AG09309 (cell line): ENCODE measurements at regions not wholly inside any gene's neighbourhood (a gene's known extent, or its start where the extent isn't known, plus 50 kb on each side); places are given as distances from the start of the nearest gene placed in this dataset.

Experiments used
- DNase-seq: peaks from one replicate; pipeline ENCODE4 v3.0.0-alpha.2; 2010; ENCODE audit warnings: low read depth
- H3K4me3 ChIP-seq: 2 replicates; pipeline ENCODE4 v1.5.1; 2011; ENCODE audit warnings: mild to moderate bottlenecking, low read depth, low read length, moderate library complexity; ENCODE audit not compliant: control insufficient read depth
- TF ChIP-seq, protein P1 (sequence below): IDR thresholded peaks from 2 replicates; pipeline ENCODE4 v1.5.1; 2011; ENCODE audit warnings: mild to moderate bottlenecking, low read depth, low read length, inconsistent platforms; ENCODE audit not compliant: insufficient read depth, control insufficient read depth; ENCODE audit errors: missing control alignments

DNA sequence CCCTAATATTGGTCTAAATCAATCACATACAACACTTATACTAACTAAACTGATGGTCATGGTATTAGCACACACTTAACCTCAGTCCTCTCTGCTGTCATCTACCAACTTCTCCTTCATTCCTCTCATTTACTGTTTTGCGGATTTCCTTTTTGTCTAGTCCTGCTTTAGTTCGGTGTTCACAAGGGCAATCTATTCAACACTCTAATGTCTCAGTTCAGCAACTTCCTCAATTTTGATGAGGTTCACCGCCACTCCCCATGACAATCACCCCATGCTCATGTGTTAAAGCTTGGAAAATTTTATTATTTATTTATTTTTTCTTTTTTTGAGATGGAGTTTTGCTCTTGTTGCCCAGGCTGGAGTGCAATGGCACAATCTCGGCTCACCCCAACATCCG is 301.1 kb downstream of the PTPRC start:
- no peak overlapping the region for H3K4me3 ChIP-seq
- no peak for DNase-seq
- TF ChIP-seq, protein P1, sequence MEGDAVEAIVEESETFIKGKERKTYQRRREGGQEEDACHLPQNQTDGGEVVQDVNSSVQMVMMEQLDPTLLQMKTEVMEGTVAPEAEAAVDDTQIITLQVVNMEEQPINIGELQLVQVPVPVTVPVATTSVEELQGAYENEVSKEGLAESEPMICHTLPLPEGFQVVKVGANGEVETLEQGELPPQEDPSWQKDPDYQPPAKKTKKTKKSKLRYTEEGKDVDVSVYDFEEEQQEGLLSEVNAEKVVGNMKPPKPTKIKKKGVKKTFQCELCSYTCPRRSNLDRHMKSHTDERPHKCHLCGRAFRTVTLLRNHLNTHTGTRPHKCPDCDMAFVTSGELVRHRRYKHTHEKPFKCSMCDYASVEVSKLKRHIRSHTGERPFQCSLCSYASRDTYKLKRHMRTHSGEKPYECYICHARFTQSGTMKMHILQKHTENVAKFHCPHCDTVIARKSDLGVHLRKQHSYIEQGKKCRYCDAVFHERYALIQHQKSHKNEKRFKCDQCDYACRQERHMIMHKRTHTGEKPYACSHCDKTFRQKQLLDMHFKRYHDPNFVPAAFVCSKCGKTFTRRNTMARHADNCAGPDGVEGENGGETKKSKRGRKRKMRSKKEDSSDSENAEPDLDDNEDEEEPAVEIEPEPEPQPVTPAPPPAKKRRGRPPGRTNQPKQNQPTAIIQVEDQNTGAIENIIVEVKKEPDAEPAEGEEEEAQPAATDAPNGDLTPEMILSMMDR: no peak

DNA sequence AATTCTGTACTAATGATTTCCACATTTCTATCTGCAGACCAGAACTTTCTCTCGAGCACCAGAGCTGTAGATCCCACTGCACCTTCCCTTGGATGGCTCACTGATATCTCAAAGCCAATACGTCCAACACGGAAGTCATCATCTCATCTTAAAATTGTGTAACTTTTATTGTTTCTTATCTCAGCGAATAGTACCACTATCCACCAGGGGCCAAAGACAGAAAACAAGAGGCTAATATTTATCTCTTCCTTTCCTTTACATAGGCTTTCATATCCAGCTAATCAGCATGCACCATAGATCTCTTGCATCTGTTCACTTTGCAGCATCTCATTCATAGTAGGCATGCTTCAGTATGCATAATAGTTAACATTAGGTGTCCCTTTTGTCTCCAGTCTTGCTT is 303.6 kb downstream of the PTPRC start:
- TF ChIP-seq, protein P1: no peak
- DNase-seq: no peak
- no peak overlapping the region for H3K4me3 ChIP-seq

DNA sequence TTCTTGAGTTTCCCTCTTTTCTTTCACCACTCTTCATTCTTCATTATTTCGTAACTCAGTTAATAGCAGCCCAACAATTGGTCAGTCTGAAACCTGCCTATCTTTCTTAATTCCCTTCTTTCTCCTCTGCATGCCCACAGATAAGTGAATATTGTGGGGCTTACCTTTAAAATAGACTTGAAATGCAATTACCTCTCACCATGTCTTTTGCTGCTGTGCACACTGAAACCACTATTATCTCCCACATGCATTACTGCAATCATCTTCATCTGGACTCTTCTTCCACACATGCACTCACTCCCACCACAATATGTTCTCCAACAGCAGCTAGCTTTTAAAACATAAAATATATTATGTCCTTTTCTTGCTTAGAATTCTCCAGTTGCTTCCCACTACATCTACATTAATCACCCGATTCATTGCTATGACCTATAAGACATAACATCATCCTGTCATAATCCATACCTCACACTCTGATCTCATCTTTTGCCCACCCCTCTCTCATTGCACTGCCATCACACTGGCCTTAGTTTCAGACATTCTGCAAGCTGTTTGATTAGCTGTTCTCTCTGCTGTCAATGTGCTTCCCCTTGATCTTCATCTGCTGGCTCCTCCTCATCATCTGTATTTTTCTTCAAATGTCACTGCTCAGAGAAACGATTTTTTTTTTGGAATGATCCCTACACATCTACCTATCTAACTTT is 304.8 kb downstream of the PTPRC start:
- DNase-seq: no peak
- no peak overlapping the region for H3K4me3 ChIP-seq
- TF ChIP-seq, protein P1: no peak

DNA sequence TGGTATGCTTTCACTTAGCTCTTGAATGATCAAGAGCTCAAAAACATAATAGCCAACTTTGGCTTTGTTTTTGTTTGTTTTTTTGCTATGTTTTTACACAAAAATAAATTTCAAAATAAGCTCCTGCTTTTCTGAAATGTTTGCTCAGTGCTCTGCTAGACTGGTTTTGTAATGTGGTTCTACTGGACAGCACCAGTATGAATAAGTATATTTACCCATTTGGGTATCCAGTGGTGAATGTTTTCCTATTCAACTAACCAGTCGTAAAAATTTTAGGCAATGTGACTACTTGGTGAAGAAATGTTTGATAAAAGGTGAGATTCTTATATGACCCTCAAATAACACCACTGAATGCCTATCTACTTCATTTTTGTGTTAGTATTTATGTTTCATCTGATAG is 308.6 kb downstream of the PTPRC start:
- H3K4me3 ChIP-seq: no peak overlapping the region
- no peak for DNase-seq
- TF ChIP-seq, protein P1: no peak

DNA sequence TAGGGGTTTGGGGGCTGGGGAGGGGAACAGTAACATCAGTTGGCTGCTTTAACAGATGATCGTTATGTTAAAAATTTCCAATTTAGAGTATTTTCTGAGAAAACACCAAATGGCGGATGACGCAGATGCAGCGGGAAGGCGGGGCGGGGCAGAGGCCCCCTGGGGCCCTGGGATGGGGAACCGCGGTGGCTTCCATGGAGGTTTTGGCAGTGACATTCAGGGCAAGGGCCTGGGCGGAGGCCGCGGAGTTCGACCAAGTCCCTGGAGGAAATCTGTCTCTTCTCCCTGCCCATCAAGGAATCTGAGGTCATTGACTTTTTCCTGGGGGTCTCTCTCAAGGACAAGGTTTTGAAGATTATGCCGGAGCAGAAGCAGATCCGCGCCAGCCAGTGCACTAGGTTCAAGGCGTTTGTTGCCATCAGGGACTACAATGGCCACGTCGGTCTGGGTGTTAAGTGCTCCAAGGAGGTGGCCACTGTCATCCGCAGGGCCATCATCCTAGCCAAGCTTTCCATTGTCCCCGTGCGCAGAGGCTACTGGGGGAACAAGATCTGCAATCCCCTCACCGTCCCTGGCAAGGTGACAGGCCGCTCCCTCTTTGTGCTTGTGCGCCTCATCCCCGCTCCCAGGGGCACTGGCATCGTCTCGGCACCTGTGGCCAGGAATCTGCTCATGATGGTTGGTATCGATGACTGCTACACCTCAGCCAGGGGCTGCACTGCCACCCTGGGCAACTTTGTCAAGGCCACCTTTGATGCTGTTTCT is 310.2 kb downstream of the PTPRC start:
- TF ChIP-seq, protein P1: no peak
- no peak for DNase-seq
- H3K4me3 ChIP-seq: no peak overlapping the region

DNA sequence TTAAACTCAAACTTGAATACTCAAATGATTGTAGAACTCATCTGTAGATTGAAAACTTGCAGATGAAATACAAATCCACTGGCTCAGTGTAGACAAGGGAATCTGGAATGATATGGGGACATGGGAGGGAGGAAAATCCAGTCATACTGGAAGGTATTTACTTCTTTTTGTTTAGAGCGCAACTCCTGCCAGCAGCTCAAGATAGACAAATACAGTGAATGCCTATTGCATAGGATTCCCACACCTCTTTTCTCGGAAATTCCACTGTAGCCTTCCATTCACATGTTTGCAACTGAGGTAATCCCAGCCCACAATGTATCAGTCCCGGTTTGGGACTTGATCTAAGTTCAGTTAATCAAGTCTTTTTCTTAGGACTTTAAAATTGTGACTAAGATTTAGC is 311.2 kb downstream of the PTPRC start:
- no peak overlapping the region for H3K4me3 ChIP-seq
- TF ChIP-seq, protein P1: no peak
- no peak for DNase-seq

DNA sequence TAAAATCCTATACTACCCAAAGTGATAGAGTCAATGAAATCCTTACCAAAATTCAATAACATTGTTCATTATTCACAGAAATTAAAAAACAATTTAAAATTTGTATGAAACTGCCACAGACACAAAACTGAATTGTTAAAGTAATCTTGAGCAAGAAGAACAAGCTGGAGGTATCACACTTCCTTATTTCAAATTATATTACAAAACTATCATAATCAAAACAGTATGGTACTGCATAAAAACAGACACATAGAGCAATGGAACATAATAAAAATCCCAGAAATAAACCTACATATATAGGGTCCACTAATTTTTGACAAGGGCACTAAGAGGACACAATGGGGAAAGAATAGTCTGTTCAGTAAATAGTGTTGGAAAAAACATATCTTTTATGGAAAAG is 316.2 kb downstream of the PTPRC start:
- no peak overlapping the region for H3K4me3 ChIP-seq
- DNase-seq: no peak
- TF ChIP-seq, protein P1: no peak
